Thyroid gland (tissue), 4 donors: ENCODE measurements at regions not wholly inside any gene's neighbourhood (a gene's known extent, or its start where the extent isn't known, plus 50 kb on each side); places are given as distances from the start of the nearest gene placed in this dataset.

Source experiments
- POLR2A ChIP-seq, 2 donors: fragments of 450-650 bp; IDR thresholded peaks; one replicate each; pipeline ENCODE4 v1.6.1; 2017; ENCODE audit warnings: antibody characterized with exemption in 2 of 2, mild to moderate bottlenecking in 2 of 2, moderate library complexity in 1 of 2
- TF ChIP-seq, protein P1 (sequence below), 6 experiments: fragments of 200-600 bp in 3 of 6; fragments of 450-650 bp in 3 of 6; sonication (generic) in 3 of 6; IDR thresholded peaks; one replicate each; pipeline ENCODE4 v1.5.1; 2016 to 2019; ENCODE audit warnings: antibody characterized with exemption in 6 of 6, mild to moderate bottlenecking in 2 of 6, inconsistent platforms in 1 of 6, moderate library complexity in 1 of 6

DNA sequence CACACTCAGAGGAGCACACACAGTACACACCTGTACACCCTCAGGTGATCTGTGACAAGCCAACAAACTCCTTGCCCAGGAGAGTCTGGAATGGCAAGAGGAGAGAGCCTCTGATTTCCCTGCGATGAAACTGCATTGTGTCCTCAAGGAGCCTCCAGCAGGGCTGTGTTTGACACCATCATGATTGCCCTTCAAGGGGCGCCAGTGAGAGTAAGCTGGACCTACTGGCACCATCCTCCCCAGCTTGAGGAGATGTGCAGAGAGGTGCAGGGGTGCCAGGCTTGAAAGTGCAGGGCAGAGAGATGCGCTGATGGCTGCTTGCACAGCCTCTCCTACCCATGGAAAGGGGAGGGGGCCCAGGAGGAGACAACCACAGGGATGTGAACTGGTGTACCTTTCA is 188.8 kb upstream of the CADM1 start:
- TF ChIP-seq, protein P1, sequence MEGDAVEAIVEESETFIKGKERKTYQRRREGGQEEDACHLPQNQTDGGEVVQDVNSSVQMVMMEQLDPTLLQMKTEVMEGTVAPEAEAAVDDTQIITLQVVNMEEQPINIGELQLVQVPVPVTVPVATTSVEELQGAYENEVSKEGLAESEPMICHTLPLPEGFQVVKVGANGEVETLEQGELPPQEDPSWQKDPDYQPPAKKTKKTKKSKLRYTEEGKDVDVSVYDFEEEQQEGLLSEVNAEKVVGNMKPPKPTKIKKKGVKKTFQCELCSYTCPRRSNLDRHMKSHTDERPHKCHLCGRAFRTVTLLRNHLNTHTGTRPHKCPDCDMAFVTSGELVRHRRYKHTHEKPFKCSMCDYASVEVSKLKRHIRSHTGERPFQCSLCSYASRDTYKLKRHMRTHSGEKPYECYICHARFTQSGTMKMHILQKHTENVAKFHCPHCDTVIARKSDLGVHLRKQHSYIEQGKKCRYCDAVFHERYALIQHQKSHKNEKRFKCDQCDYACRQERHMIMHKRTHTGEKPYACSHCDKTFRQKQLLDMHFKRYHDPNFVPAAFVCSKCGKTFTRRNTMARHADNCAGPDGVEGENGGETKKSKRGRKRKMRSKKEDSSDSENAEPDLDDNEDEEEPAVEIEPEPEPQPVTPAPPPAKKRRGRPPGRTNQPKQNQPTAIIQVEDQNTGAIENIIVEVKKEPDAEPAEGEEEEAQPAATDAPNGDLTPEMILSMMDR (IDR thresholded peaks at IDR 0.05) = no peak
- TF ChIP-seq POLR2A (IDR thresholded peaks at IDR 0.05) = no peak
